HCT116 (cell line): ENCODE measurements at regions not wholly inside any gene's neighbourhood (a gene's known extent, or its start where the extent isn't known, plus 50 kb on each side); places are given as distances from the start of the nearest gene placed in this dataset.

Experiments
- ATAC-seq: fragments of 200-7000 bp; cut with Tn5 transposase; 2 replicates; pipeline ENCODE4 v1.9.1; 2020; ENCODE audit warnings: mild to moderate bottlenecking, moderate library complexity
- BruUV-seq: library from RNA; stranded (reverse); fragments of 400-500 nt; replicated peaks from 2 replicates; lab custom pipeline; 2021; lab: Mats Ljungman, UMichigan
- CTCF ChIA-PET: fragments of 300-600 bp; sonication (Branson Sonifier 250); formaldehyde crosslinking; loops from one replicate; lab custom pipeline; 2021; ENCODE audit warnings: antibody characterized with exemption; lab: Charles Lee
- POLR2A ChIA-PET: fragments of 300-600, 350-600 bp; sonication (Branson Sonifier 250); formaldehyde crosslinking; loops from one replicate; lab custom pipeline; 2021; ENCODE audit warnings: antibody characterized with exemption; lab: Charles Lee
- RAD21 ChIA-PET, 2 experiments: fragments of 300-600 bp; sonication (Branson Sonifier 250); formaldehyde crosslinking; loops; one replicate each; lab custom pipeline; 2023; ENCODE audit warnings: low total read pairs in 2 of 2; ENCODE audit not compliant: uncharacterized antibody in 2 of 2, unreplicated experiment in 2 of 2, low non-redundant PET in 1 of 2; lab: Charles Lee
- DNase-seq: peaks from one replicate; pipeline ENCODE4 v3.0.0-alpha.2; 2010; ENCODE audit warnings: low read depth, low spot score
- H2AFZ ChIP-seq: fragments of 200-600 bp; shearing (Covaris generic), sonication (generic); 2 replicates; pipeline ENCODE4 v1.6.1; 2017; ENCODE audit warnings: low read depth, mixed run types, mixed read lengths, antibody characterized with exemption, low read length; ENCODE audit not compliant: poor library complexity, severe bottlenecking
- H3K27ac ChIP-seq: 2 replicates; pipeline ENCODE4 v1.5.1; 2012; ENCODE audit warnings: low read depth, low read length
- H3K27me3 ChIP-seq: fragments of 200-600 bp; sonication (generic); 2 replicates; pipeline ENCODE4 v1.6.1; 2016; ENCODE audit warnings: mixed run types, low read length, mixed read lengths; ENCODE audit not compliant: insufficient read depth
- H3K36me3 ChIP-seq, 2 experiments: fragments of 200-500 bp in 1 of 2; fragments of 200-600 bp in 1 of 2; sonication (Bioruptor generic) in 1 of 2; sonication (generic) in 1 of 2; 2 replicates each; pipeline versions ENCODE4 v1.5.1 to v1.6.1; 2014 to 2016; ENCODE audit warnings: low read length in 2 of 2, inconsistent platforms in 1 of 2, mixed read lengths in 1 of 2, mixed run types in 1 of 2; ENCODE audit not compliant: insufficient read depth in 2 of 2, control insufficient read depth in 1 of 2
- H3K4me1 ChIP-seq, 2 experiments: fragments of 200-600 bp in 1 of 2; sonication (generic) in 1 of 2; 2 replicates each; pipeline versions ENCODE4 v1.5.1 to v1.6.1; 2012 to 2017; ENCODE audit warnings: low read length in 2 of 2, inconsistent platforms in 1 of 2, mild to moderate bottlenecking in 1 of 2, mixed read lengths in 1 of 2, mixed run types in 1 of 2, moderate library complexity in 1 of 2; ENCODE audit not compliant: insufficient read depth in 2 of 2, control insufficient read depth in 1 of 2
- H3K4me2 ChIP-seq: fragments of 200-600 bp; sonication (generic); 2 replicates; pipeline ENCODE4 v1.6.1; 2017; ENCODE audit warnings: mixed run types, low read length, mixed read lengths
- H3K4me3 ChIP-seq, 2 experiments: fragments of 200-600 bp in 1 of 2; sonication (generic) in 1 of 2; replicated peaks in 1 of 2; 2 replicates each; pipeline ENCODE4 v1.5.1; 2011 to 2016; ENCODE audit warnings: low read length in 2 of 2, control low read depth in 1 of 2, low read depth in 1 of 2, mild to moderate bottlenecking in 1 of 2, mixed read lengths in 1 of 2, mixed run types in 1 of 2
- H3K79me2 ChIP-seq: fragments of 200-600 bp; sonication (generic); 2 replicates; pipeline ENCODE4 v1.6.1; 2017; ENCODE audit warnings: mild to moderate bottlenecking, mixed run types, low read length, moderate library complexity, mixed read lengths; ENCODE audit not compliant: insufficient read depth
- H3K9ac ChIP-seq: fragments of 200-600 bp; sonication (generic); 2 replicates; pipeline ENCODE4 v1.6.1; 2016; ENCODE audit warnings: low read length, mixed read lengths
- H3K9me2 ChIP-seq: fragments of 200-600 bp; sonication (generic), shearing (Covaris generic); 2 replicates; pipeline ENCODE4 v1.6.1; 2017; ENCODE audit warnings: mixed run types, mild to moderate bottlenecking, moderate library complexity; ENCODE audit not compliant: insufficient read depth
- H3K9me3 ChIP-seq, 2 experiments: fragments of 200-500 bp in 1 of 2; fragments of 200-600 bp in 1 of 2; sonication (Bioruptor generic) in 1 of 2; sonication (generic) in 1 of 2; 2 replicates each; pipeline ENCODE4 v1.6.1; 2014 to 2017; ENCODE audit warnings: low read length in 2 of 2, mixed read lengths in 2 of 2, inconsistent platforms in 1 of 2, low read depth in 1 of 2, mild to moderate bottlenecking in 1 of 2, mixed run types in 1 of 2, moderate library complexity in 1 of 2; ENCODE audit not compliant: control insufficient read depth in 1 of 2, insufficient read depth in 1 of 2
- H4K20me1 ChIP-seq: fragments of 200-600 bp; sonication (generic), shearing (Covaris generic); 2 replicates; pipeline ENCODE4 v1.6.1; 2017; ENCODE audit warnings: mixed run types, mild to moderate bottlenecking, moderate library complexity; ENCODE audit not compliant: insufficient read depth
- ATF3 ChIP-seq: IDR thresholded peaks from 2 replicates; pipeline ENCODE4 v1.6.1; 2012
- CBX3 ChIP-seq: IDR thresholded peaks from 2 replicates; pipeline ENCODE4 v1.6.1; 2012; ENCODE audit warnings: low read depth
- CEBPB ChIP-seq: IDR thresholded peaks from 2 replicates; pipeline ENCODE4 v1.6.1; 2012; ENCODE audit warnings: low read depth
- EGR1 ChIP-seq: IDR thresholded peaks from 2 replicates; pipeline ENCODE4 v1.6.1; 2012; ENCODE audit warnings: low read depth
- ELF1 ChIP-seq: IDR thresholded peaks from 2 replicates; pipeline ENCODE4 v1.6.1; 2012; ENCODE audit warnings: low read depth, borderline replicate concordance
- EZH2phosphoT487 ChIP-seq: fragments of 200-600 bp; IDR thresholded peaks from 2 replicates; pipeline ENCODE4 v1.6.1; 2018; ENCODE audit warnings: antibody characterized with exemption, borderline replicate concordance
- FOSL1 ChIP-seq: IDR thresholded peaks from 2 replicates; pipeline ENCODE4 v1.6.1; 2012; ENCODE audit warnings: low read depth
- MAX ChIP-seq: IDR thresholded peaks from 2 replicates; pipeline ENCODE4 v1.6.1; 2012
- POLR2A ChIP-seq: IDR thresholded peaks from 2 replicates; pipeline ENCODE4 v1.7.0; 2011; ENCODE audit warnings: borderline replicate concordance; ENCODE audit not compliant: insufficient read depth, insufficient read length; ENCODE audit errors: extremely low read depth
- POLR2AphosphoS5 ChIP-seq: IDR thresholded peaks from 2 replicates; pipeline ENCODE4 v1.6.1; 2011; ENCODE audit warnings: mild to moderate bottlenecking, low read depth, low read length, moderate library complexity
- SP1 ChIP-seq: IDR thresholded peaks from 2 replicates; pipeline ENCODE4 v1.6.1; 2012; ENCODE audit warnings: low read depth
- TCF7L2 ChIP-seq: IDR thresholded peaks from 2 replicates; pipeline ENCODE4 v1.7.0; 2011; ENCODE audit warnings: borderline replicate concordance, inconsistent platforms; ENCODE audit not compliant: insufficient read depth, insufficient read length; ENCODE audit errors: extremely low read depth
- ZBTB33 ChIP-seq: IDR thresholded peaks from 2 replicates; pipeline ENCODE4 v1.6.1; 2011; ENCODE audit warnings: mild to moderate bottlenecking, low read length, moderate library complexity; ENCODE audit not compliant: insufficient replicate concordance; ENCODE audit errors: extremely low read depth
- ZFX ChIP-seq: fragments of 450-650 bp; IDR thresholded peaks from 2 replicates; pipeline ENCODE4 v1.6.1; 2017
- ZNF274 ChIP-seq: fragments of 200-500 bp; sonication (Bioruptor generic); IDR thresholded peaks from 2 replicates; pipeline ENCODE4 v1.6.1; 2014; ENCODE audit warnings: mild to moderate bottlenecking, low read depth, low read length, inconsistent platforms
- intact Hi-C: fragments of 100-400 bp; cut with micrococcal nuclease; formaldehyde crosslinking; loops from 2 replicates; pipeline ENCODE4 v1.10.0; 2022

- no peaks in the 10 kb centered on the region for H3K9me3 ChIP-seq
- no peaks in the 10 kb centered on the region for H4K20me1 ChIP-seq
- no peak for ATAC-seq
- no peaks in the 10 kb centered on the region for H3K36me3 ChIP-seq
- BruUV-seq: no TSS peak
- H3K27ac ChIP-seq: no peak overlapping the region
- ChIA-PET RAD21 (no interaction called here), CTCF (no interaction called here)
- TF ChIP-seq ELF1 (no peak), TCF7L2 (no peak)
- TF ChIP-seq, all 23 proteins: peak for 0
- Histone ChIP-seq H2AFZ (no peak overlapping the region), H3K27me3 (peaks cover 11% of the 10 kb centered on the region; the same call in 1 of the 2 replicates), H3K9me2 (no peaks in the 10 kb centered on the region), H3K9ac (no peak overlapping the region), H3K79me2 (no peaks in the 10 kb centered on the region), H3K4me3 (no peak overlapping the region), H3K4me2 (no peak overlapping the region), H3K4me1 (no peaks in the 10 kb centered on the region; a peak in 1 of 4 replicates)
- no peak for DNase-seq
- intact Hi-C loops: no loop called here
- POLR2A ChIA-PET: no interaction called here
Observed at GRCh38 chr10:30778769-30779168, 149.2 kb upstream of the LYZL2 start.

GRCh38 chr10:30775779-30776591 is 146.4 kb upstream of the LYZL2 start:
- no TSS peak for BruUV-seq
- no peaks in the 10 kb centered on the region for H3K36me3 ChIP-seq

More at GRCh38 chr10:30775779-30776591, 146.4 kb upstream of the LYZL2 start:
- H2AFZ ChIP-seq: no peak overlapping the region
- no peak for TF ChIP-seq MAX
- no peak for TF ChIP-seq EZH2phosphoT487
- no peak for TF ChIP-seq CEBPB
- TF ChIP-seq ZBTB33: no peak
- no peak for TF ChIP-seq ATF3
- no peak for TF ChIP-seq ZNF274
- TF ChIP-seq POLR2A: no peak
- no peak for TF ChIP-seq EGR1
- TF ChIP-seq SP1: no peak
- no peak for TF ChIP-seq FOSL1
- TF ChIP-seq ELF1: no peak
- no peak for TF ChIP-seq ZFX
- no peak for TF ChIP-seq TCF7L2
- no peak for TF ChIP-seq POLR2AphosphoS5
- no peak for TF ChIP-seq CBX3
- TF ChIP-seq, all 23 proteins: peak for 0
- ChIA-PET POLR2A (no interaction called here), CTCF (no interaction called here), RAD21 (no interaction called here)
- Histone ChIP-seq H3K4me2 (no peak overlapping the region), H3K4me1 (no peaks in the 10 kb centered on the region), H3K27ac (no peak overlapping the region), H3K9me2 (no peaks in the 10 kb centered on the region), H4K20me1 (no peaks in the 10 kb centered on the region), H3K9ac (no peak overlapping the region), H3K4me3 (no peak overlapping the region), H3K79me2 (no peaks in the 10 kb centered on the region), H3K27me3 (peaks cover 11% of the 10 kb centered on the region; the same call in 1 of the 2 replicates), H3K9me3 (peaks cover 0 to 7% of the 10 kb centered on the region in 2 experiments; a peak in 2 of 4 replicates)
- ATAC-seq (no peak), DNase-seq (no peak)
- intact Hi-C loops: no loop called here
